DOHH2 (cell line): ENCODE measurements at regions not wholly inside any gene's neighbourhood (a gene's known extent, or its start where the extent isn't known, plus 50 kb on each side); places are given as distances from the start of the nearest gene placed in this dataset.
A peak's percentile ranks its signal among the peaks of the same experiment; 100 is the strongest.

ENCODE experiments used
- H3F3A ChIP-seq: fragments of 200-600 bp; sonication (generic), shearing (Covaris generic); 2 replicates; pipeline ENCODE4 v1.6.0; 2016; ENCODE audit warnings: antibody characterized with exemption, mild to moderate bottlenecking; ENCODE audit not compliant: control insufficient read depth, insufficient read depth
- H3K27ac ChIP-seq: fragments of 200-600 bp; sonication (generic); 2 replicates; pipeline ENCODE4 v1.5.1; 2014; ENCODE audit warnings: low read depth, mild to moderate bottlenecking, low read length, moderate library complexity
- H3K27me3 ChIP-seq: fragments of 200-600 bp; sonication (generic); 2 replicates; pipeline ENCODE4 v1.6.1; 2014; ENCODE audit warnings: mild to moderate bottlenecking, low read length, mixed read lengths; ENCODE audit not compliant: control insufficient read depth
- H3K36me3 ChIP-seq: fragments of 200-600 bp; sonication (generic); 2 replicates; pipeline ENCODE4 v1.6.1; 2014; ENCODE audit warnings: mild to moderate bottlenecking, low read length, moderate library complexity, mixed read lengths; ENCODE audit not compliant: control insufficient read depth
- H3K4me1 ChIP-seq: fragments of 200-600 bp; sonication (generic); 2 replicates; pipeline ENCODE4 v1.6.1; 2014; ENCODE audit warnings: mild to moderate bottlenecking, low read length, mixed read lengths; ENCODE audit not compliant: control insufficient read depth
- H3K4me2 ChIP-seq: fragments of 200-600 bp; sonication (generic); 2 replicates; pipeline ENCODE4 v1.6.0; 2014; ENCODE audit warnings: mild to moderate bottlenecking, low read length, moderate library complexity
- H3K4me3 ChIP-seq: fragments of 200-600 bp; sonication (generic); 2 replicates; pipeline ENCODE4 v1.5.1; 2014; ENCODE audit warnings: mild to moderate bottlenecking, low read length, mixed read lengths
- H3K79me2 ChIP-seq: fragments of 200-600 bp; sonication (generic); 2 replicates; pipeline ENCODE4 v1.6.1; 2014; ENCODE audit warnings: mild to moderate bottlenecking, low read length, mixed read lengths; ENCODE audit not compliant: control insufficient read depth
- H3K9me2 ChIP-seq: fragments of 200-600 bp; sonication (generic); replicated peaks from 2 replicates; pipeline ENCODE4 v1.6.1; 2014; ENCODE audit warnings: mild to moderate bottlenecking, low read length, mixed read lengths; ENCODE audit not compliant: control insufficient read depth
- H3K9me3 ChIP-seq: fragments of 200-600 bp; sonication (generic); 2 replicates; pipeline ENCODE4 v1.6.1; 2014; ENCODE audit warnings: antibody characterized with exemption, low read length, mixed read lengths; ENCODE audit not compliant: control insufficient read depth, insufficient read depth
- H4K20me1 ChIP-seq: fragments of 200-600 bp; sonication (generic); 2 replicates; pipeline ENCODE4 v1.6.0; 2014; ENCODE audit warnings: low read depth, mild to moderate bottlenecking, antibody characterized with exemption, low read length, moderate library complexity; ENCODE audit not compliant: control insufficient read depth, insufficient read depth
- CTCF ChIP-seq: fragments of 200-600 bp; sonication (generic); IDR thresholded peaks from one replicate; pipeline ENCODE4 v1.5.1; 2014; ENCODE audit warnings: antibody characterized with exemption, mild to moderate bottlenecking, low read depth, low read length; ENCODE audit not compliant: poor library complexity, severe bottlenecking
- EZH2phosphoT487 ChIP-seq: fragments of 200-600 bp; sonication (generic); IDR thresholded peaks from 2 replicates; pipeline ENCODE4 v1.6.1; 2017; ENCODE audit warnings: borderline replicate concordance, mild to moderate bottlenecking, antibody characterized with exemption, low read length, moderate library complexity, mixed read lengths

GRCh38 chr1:201739080-201739479 is 89.9 kb upstream of the IPO9 start:
- Histone ChIP-seq H3K79me2 (no peaks in the 10 kb centered on the region), H3K27ac (no peak overlapping the region), H3K9me2 (no peaks in the 10 kb centered on the region), H3K27me3 (peaks cover 63% of the 10 kb centered on the region), H3K4me3 (peak overlapping the region; percentile 65), H3K4me2 (peak overlapping the region; percentile 71), H4K20me1 (no peaks in the 10 kb centered on the region), H3K9me3 (no peaks in the 10 kb centered on the region), H3K36me3 (no peaks in the 10 kb centered on the region), H3K4me1 (peaks cover 18% of the 10 kb centered on the region), H3F3A (no peaks in the 10 kb centered on the region)
- TF ChIP-seq CTCF (no peak), EZH2phosphoT487 (no peak)

DNA sequence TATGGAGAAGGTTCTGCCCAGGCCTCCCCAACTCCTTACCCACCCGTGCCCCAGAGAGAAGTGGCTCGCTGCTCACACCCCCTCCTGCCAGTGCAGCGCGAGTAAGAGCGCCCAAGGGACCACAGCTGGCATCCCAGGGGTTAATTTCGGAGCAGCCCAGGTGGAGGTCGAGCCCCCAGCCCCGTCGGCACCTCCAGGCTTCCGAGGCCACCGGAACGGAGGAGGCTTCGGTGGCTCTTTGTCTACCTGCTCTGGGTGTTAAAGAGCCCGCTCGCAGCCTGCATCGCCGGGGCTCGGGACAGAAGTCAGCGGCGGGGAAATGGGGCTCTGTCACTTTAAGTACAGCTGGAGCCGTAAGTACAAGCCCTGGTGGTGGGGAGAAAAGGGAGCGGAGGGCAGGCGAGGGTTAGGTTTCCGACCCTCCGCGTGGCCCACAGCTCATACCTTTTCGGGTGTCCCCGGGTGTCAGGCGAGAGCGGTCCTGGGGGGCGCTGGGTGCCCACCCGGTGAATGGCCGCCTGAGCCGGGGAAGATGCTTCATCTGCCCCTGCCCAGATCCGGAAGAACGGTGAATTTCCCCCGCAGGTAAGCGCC is 89.4 kb upstream of the IPO9 start:
- no peaks in the 10 kb centered on the region for H3K9me3 ChIP-seq
- TF ChIP-seq EZH2phosphoT487, result no peak
- TF ChIP-seq CTCF, result no peak
- no peaks in the 10 kb centered on the region for H3K79me2 ChIP-seq
- H3K4me1 ChIP-seq, result peaks cover 18% of the 10 kb centered on the region
- H3F3A ChIP-seq, result no peaks in the 10 kb centered on the region
- H3K4me2 ChIP-seq, result peak overlapping the region; percentile 71
- peaks cover 63% of the 10 kb centered on the region for H3K27me3 ChIP-seq
- no peaks in the 10 kb centered on the region for H3K9me2 ChIP-seq
- peak overlapping the region; percentile 65 for H3K4me3 ChIP-seq
- H3K27ac ChIP-seq, result no peak overlapping the region
- H3K36me3 ChIP-seq, result no peaks in the 10 kb centered on the region
- no peaks in the 10 kb centered on the region for H4K20me1 ChIP-seq

GRCh38 chr1:201740086-201740541 is 88.8 kb upstream of the IPO9 start:
- Histone ChIP-seq H3K4me2 (peak overlapping the region; percentile 71), H3K36me3 (no peaks in the 10 kb centered on the region), H4K20me1 (no peaks in the 10 kb centered on the region), H3K27ac (no peak overlapping the region), H3K9me2 (no peaks in the 10 kb centered on the region), H3K4me1 (peaks cover 18% of the 10 kb centered on the region), H3F3A (no peaks in the 10 kb centered on the region), H3K79me2 (no peaks in the 10 kb centered on the region), H3K9me3 (no peaks in the 10 kb centered on the region), H3K27me3 (peaks cover 69% of the 10 kb centered on the region), H3K4me3 (peak overlapping the region; percentile 65)
- TF ChIP-seq CTCF (no peak), EZH2phosphoT487 (no peak)
